H9 (cell line): ENCODE measurements at regions not wholly inside any gene's neighbourhood (a gene's known extent, or its start where the extent isn't known, plus 50 kb on each side); places are given as distances from the start of the nearest gene placed in this dataset.
"Not testable (repeated sequence)": the region's sequence is repeated elsewhere in the genome, so short reads cannot be mapped to it uniquely, and the experiment has no call there.

Source experiments
- DNase-seq: peaks from one replicate; pipeline ENCODE4 v3.0.0-alpha.2; 2017
- H2AFZ ChIP-seq: one replicate; pipeline ENCODE4 v1.6.1; 2013; ENCODE audit warnings: mild to moderate bottlenecking, low read length, control low read depth, moderate library complexity
- H2AK5ac ChIP-seq: 2 replicates; pipeline ENCODE4 v1.6.1; 2013; ENCODE audit warnings: low read length, control low read depth, mixed read lengths; ENCODE audit not compliant: insufficient read length
- H2BK120ac ChIP-seq: one replicate; pipeline ENCODE4 v1.6.1; 2013; ENCODE audit warnings: low read depth, mild to moderate bottlenecking, low read length, control low read depth, inconsistent platforms; ENCODE audit not compliant: poor library complexity, severe bottlenecking
- H2BK12ac ChIP-seq: 2 replicates; pipeline ENCODE4 v1.6.1; 2013; ENCODE audit warnings: low read length, control low read depth, mixed read lengths, low read depth; ENCODE audit not compliant: insufficient read length
- H2BK15ac ChIP-seq: 2 replicates; pipeline ENCODE4 v1.6.1; 2013; ENCODE audit warnings: low read depth, low read length, control low read depth
- H2BK20ac ChIP-seq: one replicate; pipeline ENCODE4 v1.6.1; 2013; ENCODE audit warnings: low read depth, mild to moderate bottlenecking, low read length, control low read depth, inconsistent platforms; ENCODE audit not compliant: poor library complexity, severe bottlenecking
- H2BK5ac ChIP-seq: 2 replicates; pipeline ENCODE4 v1.6.1; 2013; ENCODE audit warnings: low read length, control low read depth, mixed read lengths; ENCODE audit not compliant: insufficient read length
- H3K14ac ChIP-seq: 2 replicates; pipeline ENCODE4 v1.6.1; 2013; ENCODE audit warnings: low read length, control low read depth; ENCODE audit not compliant: insufficient read depth
- H3K18ac ChIP-seq: 2 replicates; pipeline ENCODE4 v1.6.1; 2013; ENCODE audit warnings: low read depth, mild to moderate bottlenecking, mixed read lengths, low read length, control low read depth; ENCODE audit not compliant: insufficient read length
- H3K23ac ChIP-seq: 2 replicates; pipeline ENCODE4 v1.6.1; 2013; ENCODE audit warnings: low read length, control low read depth, mixed read lengths, low read depth; ENCODE audit not compliant: insufficient read length
- H3K23me2 ChIP-seq: 2 replicates; pipeline ENCODE4 v1.6.1; 2013; ENCODE audit warnings: low read depth, mild to moderate bottlenecking, mixed read lengths, low read length, control low read depth; ENCODE audit not compliant: insufficient read length, poor library complexity, severe bottlenecking
- H3K27ac ChIP-seq: 2 replicates; pipeline ENCODE4 v1.5.1; 2013; ENCODE audit warnings: low read length, control low read depth, mixed read lengths, low read depth; ENCODE audit not compliant: insufficient read length
- H3K27me3 ChIP-seq: 2 replicates; pipeline ENCODE4 v1.6.1; 2013; ENCODE audit warnings: low read length, control low read depth, inconsistent platforms; ENCODE audit not compliant: insufficient read depth
- H3K4ac ChIP-seq: 2 replicates; pipeline ENCODE4 v1.6.1; 2013; ENCODE audit warnings: low read depth, mild to moderate bottlenecking, control low read depth, inconsistent platforms, low read length, moderate library complexity
- H3K4me1 ChIP-seq: 2 replicates; pipeline ENCODE4 v1.6.1; 2013; ENCODE audit warnings: low read length, control low read depth, inconsistent platforms; ENCODE audit not compliant: insufficient read depth
- H3K4me2 ChIP-seq: 2 replicates; pipeline ENCODE4 v1.6.1; 2013; ENCODE audit warnings: low read length, control low read depth, mixed read lengths; ENCODE audit not compliant: insufficient read length, insufficient read depth
- H3K56ac ChIP-seq: 2 replicates; pipeline ENCODE4 v1.6.1; 2013; ENCODE audit warnings: low read depth, mild to moderate bottlenecking, mixed read lengths, low read length, control low read depth; ENCODE audit not compliant: insufficient read length
- H3K79me1 ChIP-seq: 2 replicates; pipeline ENCODE4 v1.6.1; 2013; ENCODE audit warnings: low read depth, mild to moderate bottlenecking, moderate library complexity, low read length, control low read depth, inconsistent platforms; ENCODE audit not compliant: insufficient read depth, poor library complexity, severe bottlenecking
- H3K79me2 ChIP-seq: 2 replicates; pipeline ENCODE4 v1.6.1; 2013; ENCODE audit warnings: low read length, control low read depth, inconsistent platforms; ENCODE audit not compliant: insufficient read depth
- H3K9ac ChIP-seq: 2 replicates; pipeline ENCODE4 v1.6.1; 2013; ENCODE audit warnings: low read length, control low read depth, mixed read lengths; ENCODE audit not compliant: insufficient read length; ENCODE audit errors: extremely low read depth
- H3K9me3 ChIP-seq: one replicate; pipeline ENCODE4 v1.6.1; 2013; ENCODE audit warnings: low read depth, low read length, inconsistent platforms; ENCODE audit not compliant: control insufficient read depth
- H3T11ph ChIP-seq: one replicate; pipeline ENCODE4 v1.6.1; 2013; ENCODE audit warnings: mild to moderate bottlenecking, low read length, control low read depth, inconsistent platforms
- H4K20me1 ChIP-seq: one replicate; pipeline ENCODE4 v1.6.1; 2013; ENCODE audit not compliant: control insufficient read depth, insufficient read length, insufficient read depth
- H4K5ac ChIP-seq: 2 replicates; pipeline ENCODE4 v1.6.1; 2013; ENCODE audit warnings: low read depth, mild to moderate bottlenecking, mixed read lengths, low read length, control low read depth; ENCODE audit not compliant: insufficient read length
- H4K8ac ChIP-seq: replicated peaks from 2 replicates; pipeline ENCODE4 v1.6.1; 2013; ENCODE audit warnings: low read length, control low read depth, mixed read lengths, low read depth; ENCODE audit not compliant: insufficient read length
- H4K91ac ChIP-seq: 2 replicates; pipeline ENCODE4 v1.6.1; 2013; ENCODE audit warnings: low read depth, mild to moderate bottlenecking, moderate library complexity, mixed read lengths, low read length, control low read depth; ENCODE audit not compliant: insufficient read length
- H3K27ac Mint-ChIP-seq, 3 experiments: 2 replicates in 2 of 3; 3 replicates in 1 of 3; pipeline ENCODE4 v1.8.0; 2020 to 2021; ENCODE audit warnings: mixed read lengths in 3 of 3, mild to moderate bottlenecking in 1 of 3, moderate library complexity in 1 of 3
- H3K27me3 Mint-ChIP-seq: 2 replicates; pipeline ENCODE4 v1.8.0; 2021; ENCODE audit warnings: low read depth, mild to moderate bottlenecking, moderate library complexity, mixed read lengths
- H3K36me3 Mint-ChIP-seq, 3 experiments: 2 replicates in 2 of 3; 3 replicates in 1 of 3; pipeline ENCODE4 v1.8.0; 2020 to 2021; ENCODE audit warnings: low read depth in 3 of 3, mixed read lengths in 3 of 3; ENCODE audit not compliant: insufficient read depth in 1 of 3
- H3K4me1 Mint-ChIP-seq, 2 experiments: 2 replicates each; pipeline ENCODE4 v1.8.0; 2020; ENCODE audit warnings: mixed read lengths in 2 of 2
- H3K4me3 Mint-ChIP-seq, 2 experiments: 2 replicates in 1 of 2; 3 replicates in 1 of 2; pipeline ENCODE4 v1.8.0; 2020 to 2021; ENCODE audit warnings: mild to moderate bottlenecking in 2 of 2, mixed read lengths in 2 of 2, moderate library complexity in 1 of 2
- H3K9me3 Mint-ChIP-seq, 2 experiments: 2 replicates in 1 of 2; 3 replicates in 1 of 2; pipeline ENCODE4 v1.8.0; 2020; ENCODE audit warnings: mild to moderate bottlenecking in 2 of 2, mixed read lengths in 2 of 2, moderate library complexity in 1 of 2
- CTCF ChIP-seq: fragments of 200-600 bp; sonication (generic); conservative IDR thresholded peaks from 3 replicates; pipeline ENCODE4 v1.8.0; 2021; ENCODE audit warnings: antibody characterized with exemption, mild to moderate bottlenecking
- WGBS: extraction: QIAGEN DNeasy Blood & Tissue Kit; methylation state at CpG from one replicate; pipeline ENCODE4 v1.1.7; 2013; ENCODE audit warnings: missing lambda C conversion rate, low lambda C conversion rate, mixed read lengths; ENCODE audit not compliant: insufficient read length; ENCODE audit errors: extremely low coverage; 5-methylcytosine and 5-hydroxymethylcytosine counted together

- H2BK15ac ChIP-seq = no peak overlapping the region
- no peaks in the 10 kb centered on the region for H3K4me1 ChIP-seq
- no peak overlapping the region for H3K56ac ChIP-seq
- H2BK12ac ChIP-seq = no peak overlapping the region
- peaks cover 5 to 22% of the 10 kb centered on the region in 2 experiments for H3K9me3 Mint-ChIP-seq
- no peak overlapping the region for H2BK5ac ChIP-seq
- DNase-seq = no peak
- H3K4me3 Mint-ChIP-seq = no peak overlapping the region
- no peaks in the 10 kb centered on the region for H3K79me2 ChIP-seq
- H3K23me2 ChIP-seq = no peaks in the 10 kb centered on the region
- H3K36me3 Mint-ChIP-seq = peaks cover 0 to 7% (median 0%) of the 10 kb centered on the region in 3 experiments; a peak in 2 of 7 replicates
- no peak overlapping the region for H3K4ac ChIP-seq
- H4K91ac ChIP-seq = no peak overlapping the region
- H3K18ac ChIP-seq = no peak overlapping the region
- no peaks in the 10 kb centered on the region for H3K27me3 Mint-ChIP-seq
- no peak overlapping the region for H2AFZ ChIP-seq
- no peaks in the 10 kb centered on the region for H3K4me1 Mint-ChIP-seq
- no peak overlapping the region for H3K23ac ChIP-seq
- no peak overlapping the region for H3K27ac Mint-ChIP-seq
- H2AK5ac ChIP-seq = no peak overlapping the region
- H4K8ac ChIP-seq = no peak overlapping the region
- WGBS = 100% methylated on average over 1 of the region's 3 CpGs
- H3K14ac ChIP-seq = no peak overlapping the region
- no peaks in the 10 kb centered on the region for H3K9me3 ChIP-seq
- no peak overlapping the region for H4K5ac ChIP-seq
- H2BK20ac ChIP-seq = no peak overlapping the region
- no peak overlapping the region for H2BK120ac ChIP-seq
- no peaks in the 10 kb centered on the region for H3K79me1 ChIP-seq
- H3K27me3 ChIP-seq = no peaks in the 10 kb centered on the region
- no peak overlapping the region for H3K9ac ChIP-seq
- no peak overlapping the region for H3T11ph ChIP-seq
- TF ChIP-seq CTCF = no peak
- no peak overlapping the region for H3K4me2 ChIP-seq
- no peaks in the 10 kb centered on the region for H4K20me1 ChIP-seq
- no peak overlapping the region for H3K27ac ChIP-seq
These were observed 312.5 kb downstream of the PPP1R3A start for GRCh38 chr7:113606325-113606724.

GRCh38 chr7:113600428-113600827 lies 318.4 kb downstream of the PPP1R3A start:
- not testable (repeated sequence) for H2BK12ac ChIP-seq, H4K5ac ChIP-seq, H3K23me2 ChIP-seq, H2BK20ac ChIP-seq, H3K4me1 Mint-ChIP-seq, H4K20me1 ChIP-seq, H3T11ph ChIP-seq, H3K4me1 ChIP-seq, H3K79me2 ChIP-seq, H3K14ac ChIP-seq, H3K79me1 ChIP-seq, H3K4ac ChIP-seq, H2AFZ ChIP-seq, H3K27me3 Mint-ChIP-seq, H2BK120ac ChIP-seq, H3K4me3 Mint-ChIP-seq, H3K4me2 ChIP-seq, H3K9me3 ChIP-seq, H3K27me3 ChIP-seq, H3K18ac ChIP-seq, DNase-seq, H3K27ac ChIP-seq, H2BK15ac ChIP-seq, H3K23ac ChIP-seq, H2BK5ac ChIP-seq, H3K9ac ChIP-seq, H3K27ac Mint-ChIP-seq, H4K91ac ChIP-seq, H3K56ac ChIP-seq, H2AK5ac ChIP-seq, H4K8ac ChIP-seq
- WGBS = no CpG with 5 or more reads among the region's 2 CpGs
- Mint-ChIP-seq H3K36me3 (peaks cover 0 to 23% (median 0%) of the 10 kb centered on the region in 3 experiments; a peak in 3 of 7 replicates), H3K9me3 (peaks cover 5 to 35% of the 10 kb centered on the region in 2 experiments)
